DND-41 (cell line): ENCODE measurements at regions not wholly inside any gene's neighbourhood (a gene's known extent, or its start where the extent isn't known, plus 50 kb on each side); places are given as distances from the start of the nearest gene placed in this dataset.

Experiments
- ATAC-seq: fragments of 200-7000 bp; cut with Tn5 transposase; 3 replicates; pipeline ENCODE4 v1.9.1; 2021; ENCODE audit warnings: low read depth; ENCODE audit not compliant: insufficient read depth
- DNase-seq: peaks from one replicate; pipeline ENCODE4 v3.0.0-alpha.2; 2020
- H2AFZ ChIP-seq: 2 replicates; pipeline ENCODE4 v1.6.0; 2012; ENCODE audit warnings: low read depth, low read length
- H3K27ac ChIP-seq: 2 replicates; pipeline ENCODE4 v1.5.1; 2012; ENCODE audit warnings: low read length, inconsistent platforms
- H3K27me3 ChIP-seq: fragments of 200-600 bp; sonication (generic); 2 replicates; pipeline ENCODE4 v1.6.0; 2012; ENCODE audit warnings: low read length, mild to moderate bottlenecking, inconsistent platforms; ENCODE audit not compliant: insufficient read depth, poor library complexity
- H3K36me3 ChIP-seq: 2 replicates; pipeline ENCODE4 v1.5.1; 2012; ENCODE audit warnings: low read length, inconsistent platforms; ENCODE audit not compliant: insufficient read depth
- H3K4me1 ChIP-seq: 2 replicates; pipeline ENCODE4 v1.5.1; 2012; ENCODE audit warnings: mild to moderate bottlenecking, low read length; ENCODE audit not compliant: insufficient read depth
- H3K4me2 ChIP-seq: 2 replicates; pipeline ENCODE4 v1.6.0; 2012; ENCODE audit warnings: mild to moderate bottlenecking, moderate library complexity, low read length, inconsistent platforms; ENCODE audit not compliant: insufficient read depth
- H3K4me3 ChIP-seq, 2 experiments: fragments of 200-600 bp in 1 of 2; shearing (Covaris generic) in 1 of 2; 2 replicates each; pipeline ENCODE4 v1.5.1; 2012 to 2016; ENCODE audit warnings: inconsistent platforms in 2 of 2, low read length in 2 of 2, mild to moderate bottlenecking in 2 of 2, low read depth in 1 of 2, moderate library complexity in 1 of 2
- H3K79me2 ChIP-seq: 2 replicates; pipeline ENCODE4 v1.6.0; 2012; ENCODE audit warnings: low read length, inconsistent platforms; ENCODE audit not compliant: insufficient read depth
- H3K9ac ChIP-seq: 2 replicates; pipeline ENCODE4 v1.6.0; 2012; ENCODE audit warnings: low read depth, mild to moderate bottlenecking, inconsistent platforms, low read length, moderate library complexity
- H3K9me3 ChIP-seq: 2 replicates; pipeline ENCODE4 v1.5.1; 2012; ENCODE audit warnings: low read length, moderate library complexity, mild to moderate bottlenecking, inconsistent platforms; ENCODE audit not compliant: insufficient read depth, severe bottlenecking
- H4K20me1 ChIP-seq: 2 replicates; pipeline ENCODE4 v1.6.0; 2012; ENCODE audit warnings: low read length; ENCODE audit not compliant: insufficient read depth
- EZH2 ChIP-seq: IDR thresholded peaks from 3 replicates; pipeline ENCODE4 v1.6.1; 2012; ENCODE audit warnings: borderline replicate concordance, low read depth, mild to moderate bottlenecking, moderate library complexity, low read length, inconsistent platforms; ENCODE audit not compliant: severe bottlenecking
- TF ChIP-seq, protein P1 (sequence below): IDR thresholded peaks from 2 replicates; pipeline ENCODE4 v1.5.1; 2012; ENCODE audit warnings: borderline replicate concordance, low read length, moderate library complexity, mild to moderate bottlenecking; ENCODE audit not compliant: poor library complexity, severe bottlenecking; ENCODE audit errors: extremely low read depth

DNA sequence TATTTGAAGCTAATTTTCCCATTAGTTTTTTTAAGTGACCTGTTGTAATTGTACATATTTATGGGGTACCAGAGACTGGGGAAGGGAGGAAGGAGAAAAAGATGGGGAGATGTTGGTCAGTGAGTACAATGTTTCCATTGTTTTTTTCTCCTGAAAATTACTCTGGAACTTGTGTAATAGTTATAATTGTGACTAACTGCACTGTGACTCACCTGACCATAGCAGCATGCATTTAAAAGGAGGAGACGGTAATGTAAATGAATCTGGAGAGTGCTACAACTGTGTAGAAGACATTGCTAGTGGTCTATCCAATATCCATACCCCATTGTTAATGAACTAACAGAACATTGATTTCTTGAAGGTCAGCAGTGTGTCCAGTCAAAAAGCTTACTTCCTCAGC lies 133.4 kb downstream of the RFPL4B start:
- TF ChIP-seq, protein P1, sequence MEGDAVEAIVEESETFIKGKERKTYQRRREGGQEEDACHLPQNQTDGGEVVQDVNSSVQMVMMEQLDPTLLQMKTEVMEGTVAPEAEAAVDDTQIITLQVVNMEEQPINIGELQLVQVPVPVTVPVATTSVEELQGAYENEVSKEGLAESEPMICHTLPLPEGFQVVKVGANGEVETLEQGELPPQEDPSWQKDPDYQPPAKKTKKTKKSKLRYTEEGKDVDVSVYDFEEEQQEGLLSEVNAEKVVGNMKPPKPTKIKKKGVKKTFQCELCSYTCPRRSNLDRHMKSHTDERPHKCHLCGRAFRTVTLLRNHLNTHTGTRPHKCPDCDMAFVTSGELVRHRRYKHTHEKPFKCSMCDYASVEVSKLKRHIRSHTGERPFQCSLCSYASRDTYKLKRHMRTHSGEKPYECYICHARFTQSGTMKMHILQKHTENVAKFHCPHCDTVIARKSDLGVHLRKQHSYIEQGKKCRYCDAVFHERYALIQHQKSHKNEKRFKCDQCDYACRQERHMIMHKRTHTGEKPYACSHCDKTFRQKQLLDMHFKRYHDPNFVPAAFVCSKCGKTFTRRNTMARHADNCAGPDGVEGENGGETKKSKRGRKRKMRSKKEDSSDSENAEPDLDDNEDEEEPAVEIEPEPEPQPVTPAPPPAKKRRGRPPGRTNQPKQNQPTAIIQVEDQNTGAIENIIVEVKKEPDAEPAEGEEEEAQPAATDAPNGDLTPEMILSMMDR: no peak
- TF ChIP-seq EZH2: no peak
- Histone ChIP-seq H3K4me2 (no peak overlapping the region), H3K9me3 (no peaks in the 10 kb centered on the region), H3K27ac (no peak overlapping the region), H3K4me1 (no peaks in the 10 kb centered on the region), H2AFZ (no peak overlapping the region), H3K27me3 (peaks cover 3% of the 10 kb centered on the region), H3K79me2 (no peaks in the 10 kb centered on the region), H4K20me1 (no peaks in the 10 kb centered on the region), H3K4me3 (no peak overlapping the region), H3K36me3 (no peaks in the 10 kb centered on the region), H3K9ac (no peak overlapping the region)
- DNase-seq: no peak
- ATAC-seq: no peak

DNA sequence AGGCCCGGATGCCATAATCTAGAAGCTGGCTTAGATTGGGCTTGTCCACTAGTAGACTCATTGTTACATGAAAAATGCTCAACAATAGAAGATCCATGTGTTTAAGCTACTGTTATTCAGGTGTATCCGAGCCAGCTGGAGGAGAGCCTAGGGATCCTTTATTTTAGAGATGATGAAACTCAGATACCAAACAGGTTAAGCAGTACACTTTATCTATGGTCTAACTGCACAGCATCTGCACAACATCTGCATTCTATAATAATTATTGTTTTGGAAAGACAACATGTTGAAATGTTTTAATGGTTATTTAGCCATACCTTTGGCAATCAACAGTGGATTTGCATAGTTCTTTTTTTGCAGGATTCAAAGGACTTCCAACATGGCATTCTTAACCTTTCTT lies 134.1 kb downstream of the RFPL4B start:
- H3K9me3 ChIP-seq: no peaks in the 10 kb centered on the region

DNA sequence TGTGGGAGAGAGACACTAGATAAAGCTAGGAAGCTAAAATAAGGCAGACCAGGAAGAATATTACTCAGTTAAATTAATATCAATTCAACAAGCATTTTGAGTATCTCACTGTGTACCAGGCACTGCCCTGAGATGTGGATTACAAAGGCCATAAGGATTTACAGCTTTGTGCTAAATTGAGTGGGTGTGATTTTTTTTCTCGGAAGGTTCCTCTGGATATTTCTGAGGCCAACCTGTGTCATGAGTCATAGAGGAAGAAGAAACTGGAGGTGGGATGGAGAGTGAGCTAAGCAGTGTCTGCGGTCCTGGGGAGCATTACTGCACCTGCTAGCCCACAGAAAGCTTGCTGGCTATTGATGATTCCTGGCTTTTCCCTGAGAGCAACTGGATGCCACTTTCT lies 135.2 kb downstream of the RFPL4B start:
- Histone ChIP-seq H3K4me1 (no peaks in the 10 kb centered on the region), H3K27ac (no peak overlapping the region), H3K9me3 (no peaks in the 10 kb centered on the region), H3K36me3 (no peaks in the 10 kb centered on the region), H3K79me2 (no peaks in the 10 kb centered on the region), H3K27me3 (peaks cover 3% of the 10 kb centered on the region), H4K20me1 (no peaks in the 10 kb centered on the region), H3K4me2 (no peak overlapping the region), H3K4me3 (no peak overlapping the region), H3K9ac (no peak overlapping the region), H2AFZ (no peak overlapping the region)
- TF ChIP-seq, protein P1: no peak
- TF ChIP-seq EZH2: no peak
- no peak for DNase-seq
- no peak for ATAC-seq

More for the DNA sequence above, 134.1 kb downstream of the RFPL4B start:
- Histone ChIP-seq H3K4me3 (no peak overlapping the region), H4K20me1 (no peaks in the 10 kb centered on the region), H3K36me3 (no peaks in the 10 kb centered on the region), H2AFZ (no peak overlapping the region), H3K27ac (no peak overlapping the region), H3K27me3 (peaks cover 3% of the 10 kb centered on the region), H3K4me2 (no peak overlapping the region), H3K4me1 (no peaks in the 10 kb centered on the region), H3K79me2 (no peaks in the 10 kb centered on the region), H3K9ac (no peak overlapping the region)
- ATAC-seq: no peak
- no peak for TF ChIP-seq EZH2
- no peak for DNase-seq

DNA sequence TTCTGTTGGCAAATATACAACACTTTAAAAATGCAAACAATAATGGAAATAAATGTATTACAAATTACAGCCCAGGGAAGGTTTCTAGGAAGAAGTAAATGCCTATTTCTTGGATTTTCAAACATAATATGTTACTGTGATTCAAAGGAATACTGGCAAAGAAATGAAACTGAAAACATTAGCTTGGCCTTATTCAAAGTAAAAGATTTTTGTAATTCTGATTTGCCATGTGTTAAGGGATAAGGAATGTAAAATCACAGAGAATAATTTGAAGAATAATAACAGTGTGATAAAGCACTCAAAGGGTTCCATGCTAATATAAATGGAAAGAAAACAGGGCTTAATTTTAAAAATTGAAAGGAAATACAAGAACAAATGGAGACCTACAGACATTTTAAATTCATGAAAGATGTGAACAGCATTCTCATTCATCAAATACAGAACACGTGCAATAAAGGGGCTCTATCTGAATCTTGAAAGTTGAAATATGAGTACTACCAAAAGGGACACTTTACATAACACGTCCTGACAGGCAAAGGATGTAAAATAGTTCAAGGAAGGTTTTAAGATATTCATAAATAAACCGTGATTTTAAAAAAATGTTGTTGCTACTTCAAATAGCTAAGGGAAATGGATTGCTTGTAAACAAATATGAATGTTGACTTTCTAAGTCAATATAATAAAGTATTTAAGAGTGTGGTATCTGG lies 138.1 kb downstream of the RFPL4B start:
- Histone ChIP-seq H4K20me1 (no peaks in the 10 kb centered on the region), H3K9ac (no peak overlapping the region), H3K4me2 (no peak overlapping the region), H3K79me2 (no peaks in the 10 kb centered on the region), H3K36me3 (no peaks in the 10 kb centered on the region), H3K9me3 (no peaks in the 10 kb centered on the region), H3K27ac (no peak overlapping the region), H2AFZ (no peak overlapping the region), H3K4me1 (no peaks in the 10 kb centered on the region), H3K27me3 (peaks cover 3% of the 10 kb centered on the region), H3K4me3 (no peak overlapping the region)
- DNase-seq (no peak), ATAC-seq (no peak)
- TF ChIP-seq, protein P1: no peak
- TF ChIP-seq EZH2: no peak
